ENCODE measurements at regions not wholly inside any gene's neighbourhood (a gene's known extent, or its start where the extent isn't known, plus 50 kb on each side); places are given as distances from the start of the nearest gene placed in this dataset.
"Not testable (repeated sequence)": the region's sequence is repeated elsewhere in the genome, so short reads cannot be mapped to it uniquely, and the experiment has no call there.

DNA sequence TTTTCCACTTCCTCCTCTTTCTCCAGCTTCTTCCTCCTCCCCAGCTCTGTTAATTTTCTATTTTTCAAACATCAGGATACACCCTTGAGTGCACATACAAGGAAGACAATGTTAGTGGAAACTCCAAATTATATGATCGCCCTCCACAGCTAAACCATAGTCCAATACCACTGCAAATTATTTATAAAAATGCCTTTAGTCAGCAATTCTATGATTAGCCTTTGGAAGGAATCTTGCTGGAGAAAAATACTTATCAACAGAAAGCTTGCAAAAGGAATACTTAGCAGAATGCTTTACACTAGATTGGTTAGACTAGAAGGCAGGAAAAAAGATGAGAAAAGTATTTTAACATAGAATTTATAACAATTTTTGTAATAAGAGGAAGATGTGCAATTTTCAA, 178.9 kb downstream of the FAM124B start:
- Histone ChIP-seq H3K27ac (ENCODE audit: low read depth in 1 of 3, low read length in 2 of 3) (no peak overlapping the region), H3K36me3 (ENCODE audit: control insufficient read depth in 3 of 3, insufficient read depth in 2 of 3, low read depth in 1 of 3, low read length in 3 of 3) (no peaks in the 10 kb centered on the region), H3K4me1 (ENCODE audit: control insufficient read depth in 3 of 3, insufficient read depth in 2 of 3, low read depth in 1 of 3, low read length in 2 of 3) (no peaks in the 10 kb centered on the region), H3K9me3 (ENCODE audit: control insufficient read depth in 2 of 2, insufficient read depth in 1 of 2, low read depth in 1 of 2, low read length in 1 of 2) (no peaks in the 10 kb centered on the region), H3K4me3 (ENCODE audit: low read depth in 1 of 3, low read length in 3 of 3) (no peak overlapping the region), H3K27me3 (ENCODE audit: control insufficient read depth in 3 of 3, insufficient read depth in 3 of 3, low read length in 3 of 3) (no peaks in the 10 kb centered on the region)
- DNase-seq (no peak), FAIRE-seq (no peak)
- 22 to 45% (median 28%) methylated on average over 1 of the region's 1 CpG for WGBS, 3 donors

DNA sequence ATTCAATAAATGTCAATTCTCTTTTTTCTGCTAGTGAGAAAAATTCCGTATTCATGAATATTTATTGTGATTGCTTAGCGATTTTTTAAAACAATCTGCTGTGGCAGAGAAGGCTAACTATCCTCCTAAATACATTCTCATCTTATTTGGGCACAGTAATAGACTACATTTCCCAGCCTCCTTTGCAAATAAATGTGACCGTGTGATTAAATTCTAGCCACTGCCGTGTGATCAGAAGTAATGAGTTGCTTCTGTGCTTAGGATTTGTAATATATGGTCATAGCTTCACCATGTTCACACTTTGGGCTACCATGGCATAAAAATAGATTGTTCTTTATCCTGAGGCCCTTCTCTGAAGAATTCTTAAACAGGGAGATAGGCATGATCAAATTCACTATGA, 179.6 kb downstream of the FAM124B start:
- Histone ChIP-seq H3K4me1 (ENCODE audit: control insufficient read depth in 3 of 3, insufficient read depth in 2 of 3, low read depth in 1 of 3, low read length in 2 of 3) (no peaks in the 10 kb centered on the region), H3K27ac (ENCODE audit: low read depth in 1 of 3, low read length in 2 of 3) (no peak overlapping the region), H3K27me3 (ENCODE audit: control insufficient read depth in 3 of 3, insufficient read depth in 3 of 3, low read length in 3 of 3) (no peaks in the 10 kb centered on the region), H3K36me3 (ENCODE audit: control insufficient read depth in 3 of 3, insufficient read depth in 2 of 3, low read depth in 1 of 3, low read length in 3 of 3) (no peaks in the 10 kb centered on the region), H3K4me3 (ENCODE audit: low read depth in 1 of 3, low read length in 3 of 3) (no peak overlapping the region), H3K9me3 (ENCODE audit: control insufficient read depth in 2 of 2, insufficient read depth in 1 of 2, low read depth in 1 of 2, low read length in 1 of 2) (no peaks in the 10 kb centered on the region)
- DNase-seq (no peak), FAIRE-seq (no peak)
- WGBS, 3 donors = 48 to 57% (median 52%) methylated on average over 4 of the region's 4 CpGs

DNA sequence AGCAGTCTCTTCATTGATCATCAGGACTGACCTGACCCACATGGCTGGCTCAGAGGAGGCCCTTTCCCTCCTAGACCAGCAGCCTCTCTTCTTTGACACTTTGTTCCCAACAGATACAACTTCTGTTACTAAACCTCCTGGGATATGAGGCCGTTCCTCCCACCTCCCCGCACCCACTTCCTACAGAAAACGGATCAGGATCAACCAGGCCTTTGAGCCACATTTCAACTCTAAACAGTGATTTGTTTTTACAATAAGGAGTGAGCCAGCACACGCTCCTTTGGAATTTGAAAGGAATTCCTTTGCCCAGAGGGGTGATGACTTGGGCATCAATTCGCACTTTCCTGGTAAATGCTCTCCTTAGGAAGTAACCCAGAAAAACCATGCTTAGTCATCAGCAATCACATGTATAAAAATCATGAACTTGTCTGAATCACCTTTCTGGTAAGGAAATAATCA, 180.4 kb downstream of the FAM124B start:
- no peak for FAIRE-seq

DNA sequence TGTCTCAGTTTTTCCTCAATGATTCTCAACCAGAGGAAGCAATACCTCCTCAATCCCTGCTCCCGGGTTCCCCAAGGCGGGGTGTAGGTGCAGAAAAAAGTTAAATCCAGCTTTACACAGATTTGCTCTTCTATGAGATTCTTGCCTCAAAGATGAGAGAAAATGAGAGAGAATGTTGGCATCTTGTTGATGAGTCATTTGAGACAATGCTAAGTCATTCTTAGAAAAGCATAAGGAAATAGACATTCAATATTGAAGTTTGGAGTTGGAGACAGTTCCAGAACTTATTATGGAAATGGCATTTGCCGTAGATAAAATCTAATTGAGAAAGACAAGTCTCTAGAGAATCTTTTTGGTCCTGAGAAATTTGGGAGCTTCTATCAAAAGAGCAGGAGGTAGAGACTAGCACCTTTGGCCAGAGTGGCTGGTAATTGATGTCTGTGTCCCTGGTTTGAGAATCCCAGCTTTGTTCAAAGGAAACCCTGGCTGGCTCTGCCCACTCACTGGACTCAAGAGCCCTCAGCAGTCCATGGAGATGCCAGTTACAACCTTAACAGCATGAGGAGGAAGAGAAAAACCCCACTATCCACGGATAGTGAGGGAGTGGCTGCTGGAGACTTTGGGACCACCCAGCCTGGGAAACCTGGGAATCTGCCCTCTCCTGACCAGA, 181.2 kb downstream of the FAM124B start:
- no peak overlapping the region for H3K4me3 ChIP-seq (ENCODE audit: low read depth in 1 of 3, low read length in 3 of 3)
- no peaks in the 10 kb centered on the region for H3K27me3 ChIP-seq (ENCODE audit: control insufficient read depth in 3 of 3, insufficient read depth in 3 of 3, low read length in 3 of 3)
- no peak overlapping the region for H3K27ac ChIP-seq (ENCODE audit: low read depth in 1 of 3, low read length in 2 of 3)
- no peaks in the 10 kb centered on the region for H3K36me3 ChIP-seq (ENCODE audit: control insufficient read depth in 3 of 3, insufficient read depth in 2 of 3, low read depth in 1 of 3, low read length in 3 of 3)
- WGBS, 3 donors = 62 to 69% (median 62%) methylated on average over 4 of the region's 4 CpGs
- DNase-seq (peak in 1 of 2 donors; percentile 7), FAIRE-seq (no peak)
- H3K4me1 ChIP-seq (ENCODE audit: control insufficient read depth in 3 of 3, insufficient read depth in 2 of 3, low read depth in 1 of 3, low read length in 2 of 3) = no peaks in the 10 kb centered on the region
- no peaks in the 10 kb centered on the region for H3K9me3 ChIP-seq (ENCODE audit: control insufficient read depth in 2 of 2, insufficient read depth in 1 of 2, low read depth in 1 of 2, low read length in 1 of 2)

More for the DNA sequence above, 180.4 kb downstream of the FAM124B start:
- Histone ChIP-seq H3K36me3 (ENCODE audit: control insufficient read depth in 3 of 3, insufficient read depth in 2 of 3, low read depth in 1 of 3, low read length in 3 of 3) (no peaks in the 10 kb centered on the region), H3K27ac (ENCODE audit: low read depth in 1 of 3, low read length in 2 of 3) (no peak overlapping the region), H3K9me3 (ENCODE audit: control insufficient read depth in 2 of 2, insufficient read depth in 1 of 2, low read depth in 1 of 2, low read length in 1 of 2) (no peaks in the 10 kb centered on the region), H3K4me1 (ENCODE audit: control insufficient read depth in 3 of 3, insufficient read depth in 2 of 3, low read depth in 1 of 3, low read length in 2 of 3) (no peaks in the 10 kb centered on the region), H3K27me3 (ENCODE audit: control insufficient read depth in 3 of 3, insufficient read depth in 3 of 3, low read length in 3 of 3) (no peaks in the 10 kb centered on the region), H3K4me3 (ENCODE audit: low read depth in 1 of 3, low read length in 3 of 3) (no peak overlapping the region)
- WGBS, 3 donors = 72 to 86% (median 85%) methylated on average over 5 of the region's 5 CpGs
- DNase-seq = no peak

DNA sequence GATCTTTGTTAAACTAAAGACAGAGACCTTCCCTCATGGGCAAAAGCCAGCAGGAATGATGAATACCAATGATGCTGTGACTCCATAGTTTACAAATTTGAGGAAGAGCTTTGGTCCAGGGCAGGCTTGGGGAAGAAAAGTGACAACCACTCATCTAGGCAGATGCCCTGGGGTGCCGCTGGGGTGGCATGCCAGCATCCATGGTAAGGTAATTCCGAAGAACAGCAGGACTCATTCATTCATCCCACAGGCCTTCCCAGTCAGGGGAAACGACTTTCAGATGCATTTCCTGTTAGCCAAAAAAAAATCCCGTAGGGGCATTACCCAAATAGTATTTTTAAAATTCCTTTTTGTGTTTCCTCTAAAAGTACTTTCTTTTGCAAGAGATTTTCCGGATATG, 180.7 kb upstream of the SERPINE2 start:
- Histone ChIP-seq H3K36me3 (ENCODE audit: control insufficient read depth in 3 of 3, insufficient read depth in 2 of 3, low read depth in 1 of 3, low read length in 3 of 3) (no peaks in the 10 kb centered on the region), H3K27ac (ENCODE audit: low read depth in 1 of 3, low read length in 2 of 3) (no peak overlapping the region), H3K4me3 (ENCODE audit: low read depth in 1 of 3, low read length in 3 of 3) (no peak overlapping the region), H3K27me3 (ENCODE audit: control insufficient read depth in 3 of 3, insufficient read depth in 3 of 3, low read length in 3 of 3) (no peaks in the 10 kb centered on the region), H3K4me1 (ENCODE audit: control insufficient read depth in 3 of 3, insufficient read depth in 2 of 3, low read depth in 1 of 3, low read length in 2 of 3) (no peaks in the 10 kb centered on the region), H3K9me3 (ENCODE audit: control insufficient read depth in 2 of 2, insufficient read depth in 1 of 2, low read depth in 1 of 2, low read length in 1 of 2) (no peaks in the 10 kb centered on the region)
- no peak for DNase-seq
- 82 to 88% (median 87%) methylated on average over 5 of the region's 5 CpGs for WGBS, 3 donors
- no peak for FAIRE-seq

DNA sequence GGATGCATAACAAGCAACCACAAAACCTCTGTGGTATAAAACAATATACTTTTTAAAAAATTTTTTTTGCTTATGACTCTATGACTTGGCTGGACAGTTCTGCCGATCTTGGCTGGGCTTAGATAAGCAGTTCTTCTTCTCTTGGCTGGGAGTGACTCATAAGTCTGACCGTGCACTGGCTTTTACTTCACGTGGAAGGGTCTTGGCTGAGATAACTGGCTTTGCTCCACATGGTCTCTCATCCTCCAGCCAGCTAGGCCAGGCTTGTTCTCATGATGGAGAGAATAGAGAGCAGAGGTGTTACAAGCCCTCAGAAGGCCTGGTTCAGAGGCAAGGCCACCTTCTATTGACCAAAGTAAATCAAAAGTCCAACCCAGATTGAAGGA, 178.9 kb upstream of the SERPINE2 start:
- Histone ChIP-seq H3K36me3 (ENCODE audit: control insufficient read depth in 3 of 3, insufficient read depth in 2 of 3, low read depth in 1 of 3, low read length in 3 of 3) (no peaks in the 10 kb centered on the region), H3K27me3 (ENCODE audit: control insufficient read depth in 3 of 3, insufficient read depth in 3 of 3, low read length in 3 of 3) (no peaks in the 10 kb centered on the region), H3K9me3 (ENCODE audit: control insufficient read depth in 2 of 2, insufficient read depth in 1 of 2, low read depth in 1 of 2, low read length in 1 of 2) (no peaks in the 10 kb centered on the region), H3K4me1 (ENCODE audit: control insufficient read depth in 3 of 3, insufficient read depth in 2 of 3, low read depth in 1 of 3, low read length in 2 of 3) (no peaks in the 10 kb centered on the region), H3K27ac (ENCODE audit: low read depth in 1 of 3, low read length in 2 of 3) (no peak overlapping the region), H3K4me3 (ENCODE audit: low read depth in 1 of 3, low read length in 3 of 3) (no peak overlapping the region)
- DNase-seq (no peak), FAIRE-seq (no peak)
- 36 to 59% (median 52%) methylated on average over 3 of the region's 3 CpGs for WGBS, 3 donors

DNA sequence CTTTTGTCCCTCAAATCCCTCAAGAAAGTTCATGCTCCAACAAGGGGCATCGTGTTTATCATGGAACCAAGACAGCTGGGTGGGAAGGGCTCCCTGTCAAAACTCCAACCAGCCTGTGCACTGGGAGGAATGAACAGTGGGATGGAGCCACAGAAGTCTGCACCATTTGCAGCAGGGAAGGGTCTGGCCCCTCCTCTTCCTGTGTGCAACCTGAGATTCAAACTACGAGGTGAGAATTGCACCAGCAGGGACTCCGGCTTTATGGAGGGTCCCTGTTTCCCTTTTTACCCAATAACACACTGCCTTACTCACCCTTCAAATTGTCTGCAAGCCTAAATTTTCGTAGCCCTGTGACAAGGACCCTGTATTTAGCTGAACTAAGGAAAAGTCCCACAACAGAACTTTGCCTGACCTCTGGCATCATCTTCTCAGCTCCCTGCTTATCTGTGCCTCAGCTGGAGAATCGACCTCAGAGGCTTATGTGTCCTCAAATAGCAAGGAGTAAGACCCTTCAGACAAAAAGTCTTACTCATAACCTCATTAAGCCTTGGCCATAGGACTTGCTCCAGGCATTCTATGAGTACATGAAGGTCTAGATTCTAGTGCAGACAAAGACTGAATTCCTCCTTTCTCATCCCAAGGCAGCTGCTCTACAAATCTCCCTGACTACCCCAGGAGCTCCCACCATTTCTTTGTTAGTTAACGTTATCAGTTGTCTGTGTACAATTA, 178.3 kb upstream of the SERPINE2 start:
- 58 to 77% (median 64%) methylated on average over 6 of the region's 6 CpGs for WGBS, 3 donors
- no peak overlapping the region for H3K4me3 ChIP-seq (ENCODE audit: low read depth in 1 of 3, low read length in 3 of 3)
- no peaks in the 10 kb centered on the region for H3K36me3 ChIP-seq (ENCODE audit: control insufficient read depth in 3 of 3, insufficient read depth in 2 of 3, low read depth in 1 of 3, low read length in 3 of 3)
- no peaks in the 10 kb centered on the region for H3K27me3 ChIP-seq (ENCODE audit: control insufficient read depth in 3 of 3, insufficient read depth in 3 of 3, low read length in 3 of 3)
- no peak for FAIRE-seq
- no peak for DNase-seq
- H3K4me1 ChIP-seq (ENCODE audit: control insufficient read depth in 3 of 3, insufficient read depth in 2 of 3, low read depth in 1 of 3, low read length in 2 of 3) = no peaks in the 10 kb centered on the region
- H3K27ac ChIP-seq (ENCODE audit: low read depth in 1 of 3, low read length in 2 of 3) = no peak overlapping the region
- H3K9me3 ChIP-seq (ENCODE audit: control insufficient read depth in 2 of 2, insufficient read depth in 1 of 2, low read depth in 1 of 2, low read length in 1 of 2) = no peaks in the 10 kb centered on the region

DNA sequence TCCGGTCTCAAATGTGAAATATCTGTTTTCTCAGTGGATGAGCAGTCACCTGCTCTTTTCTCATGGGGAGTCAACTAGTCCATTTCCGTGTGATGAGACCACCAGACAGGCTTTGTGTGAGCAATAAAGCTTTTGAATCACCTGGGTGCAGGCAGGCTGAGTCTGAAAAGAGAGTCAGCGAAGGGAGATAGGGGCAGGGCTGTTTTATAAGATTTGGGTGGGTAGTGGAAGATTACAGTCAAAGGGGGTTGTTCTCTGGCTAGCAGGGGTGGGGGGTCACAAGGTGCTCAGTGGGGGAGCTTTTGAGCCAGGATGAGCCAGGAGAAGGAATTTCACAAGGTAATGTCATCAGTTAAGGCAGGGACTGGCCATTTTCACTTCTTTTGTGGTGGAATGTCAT, 176.5 kb upstream of the SERPINE2 start:
- not testable (repeated sequence) for DNase-seq, FAIRE-seq

More for the DNA sequence above, 176.5 kb upstream of the SERPINE2 start:
- not testable (repeated sequence) for H3K36me3 ChIP-seq (ENCODE audit: control insufficient read depth in 3 of 3, insufficient read depth in 2 of 3, low read depth in 1 of 3, low read length in 3 of 3); H3K4me3 ChIP-seq (ENCODE audit: low read depth in 1 of 3, low read length in 3 of 3); H3K27ac ChIP-seq (ENCODE audit: low read depth in 1 of 3, low read length in 2 of 3); H3K9me3 ChIP-seq (ENCODE audit: control insufficient read depth in 2 of 2, insufficient read depth in 1 of 2, low read depth in 1 of 2, low read length in 1 of 2); H3K27me3 ChIP-seq (ENCODE audit: control insufficient read depth in 3 of 3, insufficient read depth in 3 of 3, low read length in 3 of 3); H3K4me1 ChIP-seq (ENCODE audit: control insufficient read depth in 3 of 3, insufficient read depth in 2 of 3, low read depth in 1 of 3, low read length in 2 of 3)
- WGBS, 3 donors = 91 to 97% (median 94%) methylated on average over 3 of the region's 3 CpGs

All from small intestine (tissue), 7 donors.